ENCODE measurements at regions not wholly inside any gene's neighbourhood (a gene's known extent, or its start where the extent isn't known, plus 50 kb on each side); places are given as distances from the start of the nearest gene placed in this dataset.
"Not testable (repeated sequence)": the region's sequence is repeated elsewhere in the genome, so short reads cannot be mapped to it uniquely, and the experiment has no call there.

- H3K36me3 ChIP-seq; H3K27me3 ChIP-seq; H3K9me3 ChIP-seq; H3K4me1 ChIP-seq; H3K4me3 ChIP-seq; DNase-seq; intact Hi-C loops (cut with DNase I); H3K27ac ChIP-seq: not testable (repeated sequence)
- no CpG with 5 or more reads among the region's 3 CpGs for WGBS, 2 donors
Observed at GRCh38 chrY:17511984-17512383, 368.0 kb downstream of the CDY2B start.

- H3K9me3 ChIP-seq; H3K27me3 ChIP-seq; H3K4me3 ChIP-seq; H3K27ac ChIP-seq; intact Hi-C loops (cut with DNase I); DNase-seq; H3K4me1 ChIP-seq; H3K36me3 ChIP-seq: not testable (repeated sequence)
- no CpG with 5 or more reads among the region's 1 CpG for WGBS, 2 donors
Observed at GRCh38 chrY:17511476-17511875, 368.5 kb downstream of the CDY2B start.

GRCh38 chrY:17505834-17506233 is 374.2 kb downstream of the CDY2B start:
- no CpG with 5 or more reads among the region's 2 CpGs for WGBS, 2 donors
- H3K9me3 ChIP-seq; intact Hi-C loops (cut with DNase I); H3K4me3 ChIP-seq; H3K4me1 ChIP-seq; H3K27ac ChIP-seq; H3K27me3 ChIP-seq; H3K36me3 ChIP-seq; DNase-seq: not testable (repeated sequence)

- intact Hi-C loops (cut with DNase I); H3K27ac ChIP-seq; H3K27me3 ChIP-seq; DNase-seq; H3K4me3 ChIP-seq; H3K9me3 ChIP-seq; H3K4me1 ChIP-seq; H3K36me3 ChIP-seq: not testable (repeated sequence)
Observed at GRCh38 chrY:17484763-17485162, 395.3 kb downstream of the CDY2B start.

- H3K27ac ChIP-seq; intact Hi-C loops (cut with DNase I); H3K9me3 ChIP-seq; DNase-seq; H3K36me3 ChIP-seq; H3K4me1 ChIP-seq; H3K27me3 ChIP-seq; H3K4me3 ChIP-seq: not testable (repeated sequence)
- WGBS, 2 donors: no CpG with 5 or more reads among the region's 2 CpGs
Observed at GRCh38 chrY:17484157-17484556, 395.9 kb downstream of the CDY2B start.

- H3K9me3 ChIP-seq; H3K4me1 ChIP-seq; H3K36me3 ChIP-seq; H3K4me3 ChIP-seq; DNase-seq; H3K27me3 ChIP-seq; H3K27ac ChIP-seq; intact Hi-C loops (cut with DNase I): not testable (repeated sequence)
- WGBS, 2 donors: no CpG with 5 or more reads among the region's 15 CpGs
Observed at GRCh38 chrY:17481389-17482022, 398.5 kb downstream of the CDY2B start.

- H3K36me3 ChIP-seq; intact Hi-C loops (cut with DNase I); H3K27me3 ChIP-seq; H3K4me1 ChIP-seq; H3K27ac ChIP-seq; H3K4me3 ChIP-seq; H3K9me3 ChIP-seq; DNase-seq: not testable (repeated sequence)
- WGBS, 2 donors: no CpG with 5 or more reads among the region's 3 CpGs
Observed at GRCh38 chrY:17472068-17472467, 408.0 kb downstream of the CDY2B start.

GRCh38 chrY:17459753-17460152 is 420.3 kb downstream of the CDY2B start:
- H3K9me3 ChIP-seq; intact Hi-C loops (cut with DNase I); H3K4me3 ChIP-seq; H3K27ac ChIP-seq; H3K36me3 ChIP-seq; H3K27me3 ChIP-seq; H3K4me1 ChIP-seq; DNase-seq: not testable (repeated sequence)
- WGBS, 2 donors: no CpG with 5 or more reads among the region's 11 CpGs

- no peak overlapping the region for H3K4me3 ChIP-seq
- no peak for DNase-seq
Observed at GRCh38 chrY:17430570-17431166, 449.4 kb downstream of the CDY2B start.

More at GRCh38 chrY:17430570-17431166, 449.4 kb downstream of the CDY2B start:
- no peaks in the 10 kb centered on the region for H3K4me1 ChIP-seq
- no peak for TF ChIP-seq POLR2A (IDR thresholded peaks at IDR 0.05)
- peak in 2 of 6 experiments; percentile 21 to 46 for TF ChIP-seq CTCF (IDR thresholded peaks at IDR 0.05)
- H3K9me3 ChIP-seq: no peaks in the 10 kb centered on the region
- H3K27me3 ChIP-seq: no peaks in the 10 kb centered on the region
- intact Hi-C loops (cut with DNase I): no loop called here
- 15% methylated on average over 5 of the region's 5 CpGs; no CpG with 5 or more reads in 1 of the 2 donors for WGBS, 2 donors
- no peak overlapping the region for H3K27ac ChIP-seq
- no peaks in the 10 kb centered on the region for H3K36me3 ChIP-seq
